Kidney (tissue), 13 donors: ENCODE measurements at regions not wholly inside any gene's neighbourhood (a gene's known extent, or its start where the extent isn't known, plus 50 kb on each side); places are given as distances from the start of the nearest gene placed in this dataset.

Experiments
- DNase-seq, 5 donors: peaks; one replicate each; pipeline ENCODE4 v3.0.0-alpha.2; 2013 to 2020
- FAIRE-seq: peaks from 2 replicates; lab custom pipeline; 2012; peaks lifted over from hg19 to GRCh38; lab: Jason Lieb, UNC
- H3K27ac ChIP-seq, 2 donors: one replicate each; pipeline ENCODE4 v1.7.0; 2013; ENCODE audit warnings: low read depth in 2 of 2, low read length in 2 of 2, inconsistent platforms in 1 of 2
- H3K27me3 ChIP-seq: one replicate; pipeline ENCODE4 v1.7.1; 2013; ENCODE audit warnings: low read length, inconsistent platforms; ENCODE audit not compliant: control insufficient read depth, insufficient read depth
- H3K36me3 ChIP-seq, 3 donors: one replicate each; pipeline versions ENCODE4 v1.7.0 to v1.7.1; 2013; ENCODE audit warnings: low read length in 3 of 3, control low read depth in 1 of 3, inconsistent platforms in 1 of 3; ENCODE audit not compliant: insufficient read depth in 3 of 3, control insufficient read depth in 2 of 3
- H3K4me1 ChIP-seq, 3 donors: one replicate each; pipeline versions ENCODE4 v1.7.0 to v1.7.1; 2013; ENCODE audit warnings: low read length in 3 of 3, inconsistent platforms in 1 of 3, low read depth in 1 of 3; ENCODE audit not compliant: control insufficient read depth in 2 of 3, insufficient read depth in 2 of 3
- H3K4me3 ChIP-seq, 3 donors: one replicate each; pipeline versions ENCODE4 v1.7.0 to v1.8.1; 2013; ENCODE audit warnings: low read length in 3 of 3, control low read depth in 1 of 3, inconsistent platforms in 1 of 3
- H3K9ac ChIP-seq, 3 donors: one replicate each; pipeline versions ENCODE4 v1.7.0 to v1.7.1; 2013; ENCODE audit warnings: low read length in 3 of 3, control low read depth in 1 of 3, inconsistent platforms in 1 of 3
- H3K9me3 ChIP-seq, 3 donors: one replicate each; pipeline versions ENCODE4 v1.7.0 to v1.7.1; 2013; ENCODE audit warnings: low read length in 3 of 3, control low read depth in 1 of 3, inconsistent platforms in 1 of 3; ENCODE audit not compliant: control insufficient read depth in 2 of 3, insufficient read depth in 1 of 3
- CTCF ChIP-seq: IDR thresholded peaks from 3 replicates; pipeline ENCODE4 v1.5.1; 2012; ENCODE audit warnings: mild to moderate bottlenecking, moderate library complexity, borderline replicate concordance; ENCODE audit not compliant: insufficient read depth; ENCODE audit errors: extremely low read depth
- intact Hi-C: fragments of 100-400 bp; cut with DNase I; formaldehyde crosslinking; loops from one replicate; pipeline ENCODE4 v1.11.1; 2022
- donor health status: control.
- donor health status: control.
- donor health status: control.
- donor health status: control.
- donor health status: control.
- donor health status: DM: yes; HTN: yes; CAD: no.
- donor health status: Normal renal cell carcinoma (clear cell type).

- H3K27ac ChIP-seq = no peak overlapping the region
Observed at GRCh38 chr10:113333313-113333712, 219.5 kb upstream of the HABP2 start.

GRCh38 chr10:113335592-113335991 is 217.3 kb upstream of the HABP2 start:
- TF ChIP-seq CTCF = no peak
- Histone ChIP-seq H3K4me3 (no peak overlapping the region), H3K9ac (no peak overlapping the region), H3K36me3 (no peaks in the 10 kb centered on the region), H3K27ac (no peak overlapping the region), H3K9me3 (no peaks in the 10 kb centered on the region), H3K27me3 (no peaks in the 10 kb centered on the region), H3K4me1 (no peaks in the 10 kb centered on the region)
- intact Hi-C loops = no loop called here
- FAIRE-seq (no peak), DNase-seq (peak in 1 of 5 donors; percentile 21)

More at GRCh38 chr10:113333313-113333712, 219.5 kb upstream of the HABP2 start:
- Histone ChIP-seq H3K9ac (no peak overlapping the region), H3K4me1 (no peaks in the 10 kb centered on the region), H3K4me3 (no peak overlapping the region), H3K36me3 (no peaks in the 10 kb centered on the region), H3K27me3 (no peaks in the 10 kb centered on the region), H3K9me3 (no peaks in the 10 kb centered on the region)
- FAIRE-seq (no peak), DNase-seq (no peak)
- no peak for TF ChIP-seq CTCF
- intact Hi-C loops = no loop called here

- Histone ChIP-seq H3K27me3 (no peaks in the 10 kb centered on the region), H3K36me3 (no peaks in the 10 kb centered on the region), H3K4me3 (no peak overlapping the region), H3K9ac (no peak overlapping the region), H3K9me3 (no peaks in the 10 kb centered on the region), H3K27ac (no peak overlapping the region), H3K4me1 (no peaks in the 10 kb centered on the region)
- DNase-seq = no peak
- intact Hi-C loops = no loop called here
- no peak for TF ChIP-seq CTCF
- no peak for FAIRE-seq
Observed at GRCh38 chr10:113336549-113337130, 216.2 kb upstream of the HABP2 start.

- H3K27me3 ChIP-seq = no peaks in the 10 kb centered on the region
- intact Hi-C loops = no loop called here
- no peak overlapping the region for H3K27ac ChIP-seq
- H3K9ac ChIP-seq = no peak overlapping the region
- no peak overlapping the region for H3K4me3 ChIP-seq
- no peaks in the 10 kb centered on the region for H3K4me1 ChIP-seq
- H3K36me3 ChIP-seq = no peaks in the 10 kb centered on the region
- DNase-seq (no peak), FAIRE-seq (no peak)
- H3K9me3 ChIP-seq = no peaks in the 10 kb centered on the region
- no peak for TF ChIP-seq CTCF
Observed at GRCh38 chr10:113337142-113337541, 215.7 kb upstream of the HABP2 start.
